GM10266 (cell line): ENCODE measurements at regions not wholly inside any gene's neighbourhood (a gene's known extent, or its start where the extent isn't known, plus 50 kb on each side); places are given as distances from the start of the nearest gene placed in this dataset.

Experiments
- DNase-seq: peaks from one replicate; pipeline ENCODE4 v3.0.0; 2012; ENCODE audit errors: extremely low spot score
- TF ChIP-seq, protein P1 (sequence below): IDR thresholded peaks from 2 replicates; pipeline ENCODE4 v1.5.1; 2012; ENCODE audit warnings: mild to moderate bottlenecking, low read depth; ENCODE audit not compliant: control insufficient read depth, insufficient read depth; ENCODE audit errors: missing control alignments

DNA sequence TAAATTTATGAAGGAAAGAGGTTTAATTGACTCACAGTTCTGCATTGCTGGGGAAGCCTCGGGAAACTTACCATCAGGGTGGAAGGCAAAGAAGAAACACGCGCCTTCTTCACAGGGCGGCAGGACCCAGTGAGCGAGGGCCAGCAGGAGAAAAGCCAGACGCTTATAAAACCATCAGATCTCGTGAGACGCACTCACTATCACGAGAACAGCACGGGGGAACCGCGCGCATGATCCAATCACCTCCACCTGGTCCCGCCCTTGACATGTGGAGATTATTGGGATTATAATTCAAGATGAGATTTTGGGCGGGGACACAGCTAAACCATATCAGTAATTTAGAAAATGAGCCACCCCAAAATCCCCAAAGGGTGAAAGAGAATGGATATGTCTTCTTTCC, 187.1 kb downstream of the RAP2A start:
- DNase-seq, result no peak
- TF ChIP-seq, protein P1, sequence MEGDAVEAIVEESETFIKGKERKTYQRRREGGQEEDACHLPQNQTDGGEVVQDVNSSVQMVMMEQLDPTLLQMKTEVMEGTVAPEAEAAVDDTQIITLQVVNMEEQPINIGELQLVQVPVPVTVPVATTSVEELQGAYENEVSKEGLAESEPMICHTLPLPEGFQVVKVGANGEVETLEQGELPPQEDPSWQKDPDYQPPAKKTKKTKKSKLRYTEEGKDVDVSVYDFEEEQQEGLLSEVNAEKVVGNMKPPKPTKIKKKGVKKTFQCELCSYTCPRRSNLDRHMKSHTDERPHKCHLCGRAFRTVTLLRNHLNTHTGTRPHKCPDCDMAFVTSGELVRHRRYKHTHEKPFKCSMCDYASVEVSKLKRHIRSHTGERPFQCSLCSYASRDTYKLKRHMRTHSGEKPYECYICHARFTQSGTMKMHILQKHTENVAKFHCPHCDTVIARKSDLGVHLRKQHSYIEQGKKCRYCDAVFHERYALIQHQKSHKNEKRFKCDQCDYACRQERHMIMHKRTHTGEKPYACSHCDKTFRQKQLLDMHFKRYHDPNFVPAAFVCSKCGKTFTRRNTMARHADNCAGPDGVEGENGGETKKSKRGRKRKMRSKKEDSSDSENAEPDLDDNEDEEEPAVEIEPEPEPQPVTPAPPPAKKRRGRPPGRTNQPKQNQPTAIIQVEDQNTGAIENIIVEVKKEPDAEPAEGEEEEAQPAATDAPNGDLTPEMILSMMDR, result no peak

DNA sequence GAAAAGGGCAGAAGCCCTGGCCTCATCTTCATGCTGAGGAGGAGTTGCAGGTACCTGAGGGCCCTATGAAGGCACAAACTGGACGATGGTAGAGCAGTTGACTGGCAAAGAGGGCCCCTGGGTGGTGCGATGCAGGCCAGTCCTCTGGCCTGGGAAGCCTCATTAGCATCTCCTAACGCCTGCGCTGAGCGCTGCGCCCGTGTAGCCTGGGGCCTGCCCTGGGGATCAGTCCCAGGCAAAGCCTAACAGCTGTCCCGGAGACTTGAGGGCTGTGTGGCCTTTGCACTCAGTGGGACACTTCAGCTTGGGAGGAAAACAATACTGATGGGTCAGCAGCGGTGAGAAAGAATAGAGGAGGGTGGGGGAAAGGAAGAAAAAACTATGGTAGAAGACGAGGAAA, 187.7 kb downstream of the RAP2A start:
- TF ChIP-seq, protein P1, result no peak
- no peak for DNase-seq

DNA sequence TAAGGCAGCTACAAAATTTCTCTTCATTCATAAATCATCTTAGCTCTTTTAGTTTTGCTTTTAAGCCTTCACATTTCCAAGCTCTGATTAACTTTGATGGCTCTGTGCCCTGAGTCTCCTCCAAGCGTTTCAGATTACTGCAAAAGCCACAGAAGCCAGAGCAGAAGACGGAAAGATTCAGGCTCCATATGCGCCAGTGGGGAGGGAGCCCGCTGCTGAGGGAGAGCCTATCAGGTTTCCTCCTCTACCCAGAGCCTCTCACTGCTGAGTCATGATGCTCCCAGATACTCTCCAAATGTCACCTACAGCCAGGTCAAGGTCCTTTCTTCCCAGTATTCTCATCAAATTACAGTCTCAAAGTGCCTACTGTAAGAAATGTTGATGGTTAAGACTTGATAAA, 193.6 kb downstream of the RAP2A start:
- no peak for DNase-seq
- TF ChIP-seq, protein P1, result no peak

DNA sequence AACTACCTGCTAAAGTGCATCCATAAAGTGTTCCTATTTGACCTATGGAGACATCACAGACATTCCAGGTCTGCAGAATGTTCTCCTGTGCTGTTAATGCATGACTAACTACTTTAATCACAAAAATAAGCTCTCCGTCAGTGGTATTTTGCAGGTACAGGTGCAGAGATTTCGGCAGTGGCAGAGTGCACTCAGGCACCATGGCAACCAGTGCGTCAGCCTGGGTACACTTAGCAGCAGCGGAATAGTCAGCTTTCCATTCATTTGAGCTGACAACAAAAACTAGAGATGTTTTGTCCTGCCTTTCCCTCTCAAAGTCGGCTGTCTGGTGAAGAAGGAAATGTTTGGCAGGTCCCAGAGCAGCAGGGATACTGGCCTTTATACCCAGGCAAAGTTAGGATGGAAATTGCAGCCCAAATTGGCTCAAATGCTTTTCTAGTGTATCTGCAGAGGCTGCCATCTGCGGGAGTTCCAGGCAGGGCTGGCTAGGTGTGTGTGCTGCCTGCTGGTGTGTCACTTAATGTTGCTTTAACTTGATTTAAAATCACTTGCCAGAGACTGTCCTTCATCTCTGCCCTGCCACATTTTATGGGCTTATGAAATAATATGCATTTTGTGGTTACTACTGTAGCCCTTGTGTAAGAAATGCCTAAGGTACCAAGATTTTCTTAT, 195.8 kb downstream of the RAP2A start:
- TF ChIP-seq, protein P1, result no peak
- DNase-seq, result no peak

DNA sequence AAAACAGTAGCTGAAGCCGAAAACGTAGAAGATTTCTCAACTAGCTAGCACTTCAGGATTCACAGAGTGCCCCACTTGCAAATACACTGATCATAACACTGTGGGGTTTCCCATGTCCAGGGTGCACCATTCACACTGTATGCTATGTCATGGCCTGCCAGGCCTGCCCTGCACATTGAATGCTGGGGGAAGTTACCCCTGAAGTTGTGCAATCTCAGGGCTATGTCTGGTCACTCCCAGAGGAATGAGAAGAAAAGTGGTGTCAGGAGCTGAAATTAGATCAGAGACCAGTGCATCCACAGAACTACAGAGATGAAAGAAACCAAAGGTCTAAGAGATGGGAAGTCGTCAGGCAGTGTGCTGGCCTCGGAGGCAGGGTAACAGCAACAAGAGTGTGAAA, 196.8 kb downstream of the RAP2A start:
- TF ChIP-seq, protein P1, result no peak
- DNase-seq, result no peak

DNA sequence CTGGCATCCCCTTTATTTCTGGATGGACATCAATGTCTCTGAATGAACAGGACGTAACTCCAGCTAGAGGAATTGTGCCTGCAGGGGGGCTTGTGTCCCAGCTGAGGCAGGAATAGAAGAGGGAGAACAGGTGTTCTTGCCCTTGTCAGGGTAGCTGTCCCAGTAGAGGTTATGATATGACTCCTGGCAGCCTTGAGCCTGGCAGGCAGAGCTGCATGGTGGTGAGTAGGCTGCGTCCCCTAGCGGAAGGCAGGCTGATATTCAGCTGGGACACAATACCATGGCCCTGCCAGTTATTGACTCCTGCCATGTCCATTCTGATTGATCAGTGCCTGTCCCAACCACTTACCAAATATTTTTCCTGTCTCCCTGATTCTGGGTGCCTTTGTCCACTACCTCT, 197.2 kb downstream of the RAP2A start:
- no peak for DNase-seq
- TF ChIP-seq, protein P1, result peak; percentile 47

DNA sequence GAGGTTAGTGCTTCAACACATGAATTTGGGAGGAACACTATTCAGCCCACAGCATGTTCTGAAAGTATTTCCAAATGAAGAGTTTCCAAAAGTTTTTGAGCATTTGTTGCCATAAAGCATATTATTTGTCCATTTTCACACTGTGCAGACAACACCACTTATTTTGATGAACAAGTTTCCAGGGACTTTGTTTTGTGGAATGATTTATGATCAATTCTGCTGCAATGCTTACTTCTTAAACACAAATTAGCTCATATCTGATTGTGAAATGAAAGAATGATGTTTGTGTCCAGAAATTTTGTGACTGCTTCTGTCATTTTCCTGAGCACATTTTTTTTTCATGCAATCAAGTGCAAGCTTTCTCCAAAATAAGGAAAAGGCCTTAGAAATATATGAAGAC, 205.3 kb downstream of the RAP2A start:
- TF ChIP-seq, protein P1, result no peak
- DNase-seq, result no peak
